HL-60 (cell line): ENCODE measurements at regions not wholly inside any gene's neighbourhood (a gene's known extent, or its start where the extent isn't known, plus 50 kb on each side); places are given as distances from the start of the nearest gene placed in this dataset.

Experiments
- GABPA ChIP-seq: IDR thresholded peaks from 2 replicates; pipeline ENCODE4 v1.6.1; 2012; ENCODE audit warnings: low read depth
- POLR2AphosphoS5 ChIP-seq: IDR thresholded peaks from 2 replicates; pipeline ENCODE4 v1.6.1; 2012; ENCODE audit warnings: low read depth

- TF ChIP-seq POLR2AphosphoS5 (no peak), GABPA (no peak)
Observed at GRCh38 chr5:74143721-74144330, 496.7 kb downstream of the ENC1 start.
